Lower leg skin (tissue), 3 donors: ENCODE measurements at regions not wholly inside any gene's neighbourhood (a gene's known extent, or its start where the extent isn't known, plus 50 kb on each side); places are given as distances from the start of the nearest gene placed in this dataset.

Source experiments
- CTCF ChIP-seq, 3 donors: fragments of 450-650 bp; IDR thresholded peaks; one replicate each; pipeline ENCODE4 v1.5.1; 2016; ENCODE audit warnings: antibody characterized with exemption in 3 of 3, mild to moderate bottlenecking in 3 of 3, moderate library complexity in 2 of 3
- POLR2A ChIP-seq, 2 donors: fragments of 450-650 bp; IDR thresholded peaks; one replicate each; pipeline ENCODE4 v1.6.1; 2016 to 2017; ENCODE audit warnings: antibody characterized with exemption in 2 of 2, mild to moderate bottlenecking in 1 of 2, moderate library complexity in 1 of 2

GRCh38 chr20:57023007-57023406 is 243.4 kb downstream of the BMP7 start:
- no peak for TF ChIP-seq CTCF (IDR thresholded peaks at IDR 0.05)
- no peak for TF ChIP-seq POLR2A (IDR thresholded peaks at IDR 0.05)
